ENCODE measurements at regions not wholly inside any gene's neighbourhood (a gene's known extent, or its start where the extent isn't known, plus 50 kb on each side); places are given as distances from the start of the nearest gene placed in this dataset.
A peak's percentile ranks its signal among the peaks of the same experiment; 100 is the strongest.

DNA sequence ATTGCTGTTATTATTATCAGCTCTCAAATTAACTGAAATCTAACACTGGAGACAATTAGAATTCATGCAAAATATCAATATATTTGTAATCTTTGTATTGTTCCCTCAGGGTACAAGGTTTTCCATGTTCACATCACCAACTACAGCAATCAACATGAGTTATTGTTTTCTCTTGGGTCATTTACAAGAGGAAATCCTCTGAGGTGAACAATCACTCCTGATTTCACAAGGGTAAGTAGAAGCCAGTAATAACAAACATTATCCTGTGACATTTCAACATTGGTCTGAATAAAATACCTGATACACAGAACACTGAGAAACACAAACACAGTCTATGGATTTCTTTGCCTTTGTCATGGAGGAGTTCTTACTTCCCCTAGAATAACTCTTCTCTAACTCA lies 174.0 kb downstream of the SUCNR1 start:
- no peak for FAIRE-seq

DNA sequence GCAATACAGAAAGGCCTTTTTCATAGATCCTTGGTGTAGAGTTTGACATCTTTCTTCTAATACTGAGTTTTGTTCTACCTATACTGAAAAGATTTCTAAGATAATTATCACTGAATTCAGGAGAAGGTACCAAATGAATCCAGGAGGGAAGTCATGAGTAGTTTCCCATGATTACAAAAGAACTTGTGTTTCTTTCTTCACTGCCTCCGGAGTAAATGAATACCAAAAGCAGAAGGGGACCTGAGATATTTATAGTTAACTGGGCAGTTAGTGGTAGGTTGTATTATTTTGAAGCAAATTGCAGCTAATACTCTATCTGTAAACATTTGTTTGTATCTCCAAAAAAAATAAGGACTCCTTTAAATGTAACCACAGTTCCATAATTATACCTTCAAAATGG lies 175.4 kb downstream of the SUCNR1 start:
- TF ChIP-seq POLR2AphosphoS5 (IDR thresholded peaks at IDR 0.05; ENCODE audit: low read depth, low read length) = no peak
- no peak for TF ChIP-seq POU2F2 (IDR thresholded peaks at IDR 0.05; ENCODE audit: low read depth, low read length)
- TF ChIP-seq POLR2A (IDR thresholded peaks at IDR 0.05; ENCODE audit: low read depth, low read length) = no peak
- TF ChIP-seq TAF1 (IDR thresholded peaks at IDR 0.05; ENCODE audit: low read depth, low read length) = no peak
- TF ChIP-seq PAX5 (IDR thresholded peaks at IDR 0.05; ENCODE audit: insufficient read depth, low read length, severe bottlenecking) = no peak
- TF ChIP-seq SPI1 (IDR thresholded peaks at IDR 0.05; ENCODE audit: low read depth, low read length) = no peak
- FAIRE-seq (no peak), DNase-seq (ENCODE audit: insufficient read length, low spot score) (no peak)

More for the DNA sequence above, 174.0 kb downstream of the SUCNR1 start:
- no peak for DNase-seq (ENCODE audit: insufficient read length, low spot score)
- TF ChIP-seq POLR2AphosphoS5 (IDR thresholded peaks at IDR 0.05; ENCODE audit: low read depth, low read length) (no peak), SPI1 (IDR thresholded peaks at IDR 0.05; ENCODE audit: low read depth, low read length) (no peak), PAX5 (IDR thresholded peaks at IDR 0.05; ENCODE audit: insufficient read depth, low read length, severe bottlenecking) (no peak), POU2F2 (IDR thresholded peaks at IDR 0.05; ENCODE audit: low read depth, low read length) (no peak), POLR2A (IDR thresholded peaks at IDR 0.05; ENCODE audit: low read depth, low read length) (no peak)

DNA sequence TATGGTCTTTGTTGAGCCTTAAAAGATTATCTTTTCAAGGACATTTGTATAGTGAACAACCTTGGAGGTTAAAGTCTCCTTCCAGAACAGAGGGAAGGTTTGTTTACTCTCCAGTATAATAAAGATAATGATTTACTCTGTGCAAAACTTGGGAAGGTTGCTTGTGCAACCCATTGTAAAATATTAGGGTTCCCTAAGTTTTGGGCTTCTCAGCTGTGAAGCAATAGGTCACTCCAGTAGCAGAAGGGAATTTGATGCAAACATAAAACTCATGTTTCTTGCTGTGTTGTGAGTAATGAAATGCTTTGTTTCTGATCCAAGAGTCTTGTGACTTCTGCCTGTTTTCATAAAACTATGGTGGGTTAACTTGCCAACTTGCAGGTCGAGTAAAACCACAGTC lies 177.5 kb downstream of the SUCNR1 start:
- TF ChIP-seq PAX5 (IDR thresholded peaks at IDR 0.05; ENCODE audit: insufficient read depth, low read length, severe bottlenecking) (no peak), POLR2A (IDR thresholded peaks at IDR 0.05; ENCODE audit: low read depth, low read length) (no peak), TAF1 (IDR thresholded peaks at IDR 0.05; ENCODE audit: low read depth, low read length) (no peak), SPI1 (IDR thresholded peaks at IDR 0.05; ENCODE audit: low read depth, low read length) (no peak), POLR2AphosphoS5 (IDR thresholded peaks at IDR 0.05; ENCODE audit: low read depth, low read length) (no peak), POU2F2 (IDR thresholded peaks at IDR 0.05; ENCODE audit: low read depth, low read length) (no peak)
- FAIRE-seq (peak; percentile 26), DNase-seq (ENCODE audit: insufficient read length, low spot score) (no peak)

DNA sequence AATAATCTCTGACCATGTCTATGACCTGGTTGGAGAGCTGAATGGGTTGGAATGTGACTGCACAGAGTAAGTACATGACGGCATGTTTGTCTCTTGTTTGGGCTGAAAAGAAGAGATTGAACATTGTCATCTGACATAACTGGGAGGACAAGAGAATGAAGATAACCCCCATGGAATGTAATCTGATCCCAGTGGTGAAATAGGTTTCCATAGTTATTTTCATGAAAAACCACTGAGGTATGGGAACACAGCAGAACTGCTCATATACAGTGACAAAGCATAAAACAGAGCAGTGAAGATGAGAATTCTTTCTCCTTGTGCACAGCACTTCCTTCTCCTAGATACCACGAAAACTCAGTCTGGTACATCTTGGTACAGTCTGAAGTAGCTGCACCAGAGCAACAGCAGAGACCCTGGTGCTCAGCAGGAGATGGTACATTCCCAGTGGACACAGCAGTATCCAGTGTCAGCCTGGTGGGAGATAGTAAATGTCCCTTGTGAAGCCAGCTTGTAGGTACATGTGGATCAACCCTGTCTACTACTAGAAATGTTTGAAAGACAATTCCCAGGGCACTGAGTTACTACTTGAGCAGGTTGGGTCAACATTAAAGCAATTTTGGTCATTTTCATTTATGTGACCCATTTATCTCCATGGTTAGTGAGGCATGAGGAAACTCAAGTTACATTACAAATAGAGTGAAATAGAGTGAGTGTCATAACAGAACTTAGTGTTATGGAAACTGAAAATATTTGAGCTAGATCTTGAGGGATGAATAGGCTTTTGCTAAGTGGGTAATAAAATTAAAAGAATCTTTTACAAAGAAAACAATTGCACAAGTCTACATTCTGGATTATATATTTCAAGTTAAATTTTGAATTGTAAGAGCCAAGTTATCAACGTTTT lies 178.3 kb downstream of the SUCNR1 start:
- TF ChIP-seq POU2F2 (IDR thresholded peaks at IDR 0.05; ENCODE audit: low read depth, low read length) (no peak), SPI1 (IDR thresholded peaks at IDR 0.05; ENCODE audit: low read depth, low read length) (no peak), POLR2A (IDR thresholded peaks at IDR 0.05; ENCODE audit: low read depth, low read length) (no peak), PAX5 (IDR thresholded peaks at IDR 0.05; ENCODE audit: insufficient read depth, low read length, severe bottlenecking) (no peak), POLR2AphosphoS5 (IDR thresholded peaks at IDR 0.05; ENCODE audit: low read depth, low read length) (no peak), TAF1 (IDR thresholded peaks at IDR 0.05; ENCODE audit: low read depth, low read length) (no peak)
- DNase-seq (ENCODE audit: insufficient read length, low spot score) (no peak), FAIRE-seq (peak; percentile 48)

DNA sequence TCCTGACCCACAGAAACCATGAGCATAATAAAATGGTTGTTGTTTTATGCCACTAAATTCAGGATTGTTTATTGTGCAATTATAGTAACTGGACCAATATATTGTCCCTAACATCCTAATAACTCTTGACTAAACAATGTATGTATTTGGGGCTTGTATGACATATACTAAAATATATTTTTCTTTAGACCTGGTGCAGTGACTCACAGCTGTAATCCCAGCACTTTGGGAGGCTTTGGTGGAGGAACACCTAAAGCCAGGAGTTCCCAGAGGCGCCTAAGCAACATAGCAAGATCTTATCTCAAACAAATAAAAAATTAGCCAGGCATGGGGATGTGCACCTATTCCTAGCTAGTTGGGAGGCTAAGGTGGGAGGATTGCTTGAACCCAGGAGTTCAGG lies 180.4 kb downstream of the SUCNR1 start:
- DNase-seq (ENCODE audit: insufficient read length, low spot score) (no peak), FAIRE-seq (peak; percentile 57)
- TF ChIP-seq TAF1 (IDR thresholded peaks at IDR 0.05; ENCODE audit: low read depth, low read length) (no peak), POLR2AphosphoS5 (IDR thresholded peaks at IDR 0.05; ENCODE audit: low read depth, low read length) (no peak), POLR2A (IDR thresholded peaks at IDR 0.05; ENCODE audit: low read depth, low read length) (no peak), SPI1 (IDR thresholded peaks at IDR 0.05; ENCODE audit: low read depth, low read length) (no peak), PAX5 (IDR thresholded peaks at IDR 0.05; ENCODE audit: insufficient read depth, low read length, severe bottlenecking) (no peak), POU2F2 (IDR thresholded peaks at IDR 0.05; ENCODE audit: low read depth, low read length) (no peak)

DNA sequence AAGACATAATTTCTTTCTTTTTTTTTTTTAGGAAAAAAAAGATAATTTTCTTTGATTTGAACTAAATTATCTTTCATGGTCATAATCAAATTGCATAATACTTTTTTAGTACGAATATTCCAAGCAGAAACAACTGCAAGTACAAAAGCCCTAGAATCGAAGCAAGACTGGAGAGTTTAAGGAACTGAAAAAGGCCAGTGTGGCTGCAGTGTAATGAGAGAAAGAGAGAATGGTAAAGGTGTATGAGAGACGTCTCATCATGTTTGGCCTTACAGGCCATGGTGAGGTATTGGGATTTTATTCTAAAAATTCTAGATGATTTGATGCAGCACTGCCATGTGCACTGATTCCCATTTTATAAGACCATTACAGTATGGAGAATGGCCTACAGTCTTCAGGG lies 180.9 kb downstream of the SUCNR1 start:
- DNase-seq (ENCODE audit: insufficient read length, low spot score) = no peak
- peak; percentile 58 for FAIRE-seq
- no peak for TF ChIP-seq TAF1 (IDR thresholded peaks at IDR 0.05; ENCODE audit: low read depth, low read length)
- TF ChIP-seq SPI1 (IDR thresholded peaks at IDR 0.05; ENCODE audit: low read depth, low read length) = peak; percentile 95
- no peak for TF ChIP-seq POLR2AphosphoS5 (IDR thresholded peaks at IDR 0.05; ENCODE audit: low read depth, low read length)

GRCh38 chr3:152056073-152056472 lies 182.6 kb downstream of the SUCNR1 start:
- FAIRE-seq (no peak), DNase-seq (ENCODE audit: insufficient read length, low spot score) (no peak)
- TF ChIP-seq POLR2A (IDR thresholded peaks at IDR 0.05; ENCODE audit: low read depth, low read length) (no peak), TAF1 (IDR thresholded peaks at IDR 0.05; ENCODE audit: low read depth, low read length) (no peak), POU2F2 (IDR thresholded peaks at IDR 0.05; ENCODE audit: low read depth, low read length) (no peak)

DNA sequence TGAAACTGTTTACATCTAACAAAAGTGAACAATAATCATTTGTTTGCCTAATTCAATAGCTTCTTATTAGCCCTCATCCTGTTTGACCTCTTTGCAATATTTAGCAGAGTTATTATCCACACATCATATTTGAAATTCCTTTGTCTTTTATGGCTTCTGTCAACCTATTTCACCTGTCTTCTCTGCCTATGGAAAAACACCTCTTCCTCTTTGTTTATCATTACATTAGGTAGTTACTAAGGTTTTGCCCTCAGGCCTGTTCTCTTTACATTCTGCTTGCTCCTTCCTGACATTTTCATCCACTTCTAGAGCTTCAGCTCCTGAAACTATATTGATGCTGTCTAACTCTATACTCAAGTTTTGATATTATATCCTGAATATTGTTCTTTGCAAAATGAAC lies 183.0 kb downstream of the SUCNR1 start:
- TF ChIP-seq SPI1 (IDR thresholded peaks at IDR 0.05; ENCODE audit: low read depth, low read length) = no peak
- FAIRE-seq = no peak
- DNase-seq (ENCODE audit: insufficient read length, low spot score) = no peak

GRCh38 chr3:152056987-152057386 lies 183.5 kb downstream of the SUCNR1 start:
- no peak for FAIRE-seq
- TF ChIP-seq TAF1 (IDR thresholded peaks at IDR 0.05; ENCODE audit: low read depth, low read length) (no peak), POLR2AphosphoS5 (IDR thresholded peaks at IDR 0.05; ENCODE audit: low read depth, low read length) (no peak), POU2F2 (IDR thresholded peaks at IDR 0.05; ENCODE audit: low read depth, low read length) (no peak), SPI1 (IDR thresholded peaks at IDR 0.05; ENCODE audit: low read depth, low read length) (no peak), POLR2A (IDR thresholded peaks at IDR 0.05; ENCODE audit: low read depth, low read length) (no peak)
- DNase-seq (ENCODE audit: insufficient read length, low spot score) = no peak

- FAIRE-seq (no peak), DNase-seq (ENCODE audit: insufficient read length, low spot score) (no peak)
- TF ChIP-seq POU2F2 (IDR thresholded peaks at IDR 0.05; ENCODE audit: low read depth, low read length) (no peak), POLR2A (IDR thresholded peaks at IDR 0.05; ENCODE audit: low read depth, low read length) (no peak), TAF1 (IDR thresholded peaks at IDR 0.05; ENCODE audit: low read depth, low read length) (no peak), SPI1 (IDR thresholded peaks at IDR 0.05; ENCODE audit: low read depth, low read length) (no peak), PAX5 (IDR thresholded peaks at IDR 0.05; ENCODE audit: insufficient read depth, low read length, severe bottlenecking) (no peak), POLR2AphosphoS5 (IDR thresholded peaks at IDR 0.05; ENCODE audit: low read depth, low read length) (no peak)
These were observed 185.4 kb downstream of the SUCNR1 start for GRCh38 chr3:152058856-152059255.

All from GM12891 (cell line).